Gastroesophageal sphincter (tissue), 3 donors: ENCODE measurements at regions not wholly inside any gene's neighbourhood (a gene's known extent, or its start where the extent isn't known, plus 50 kb on each side); places are given as distances from the start of the nearest gene placed in this dataset.

Source experiments
- CTCF ChIP-seq, 4 experiments: fragments of 200-600 bp in 2 of 4; fragments of 450-650 bp in 2 of 4; sonication (generic) in 1 of 4; IDR thresholded peaks; one replicate each; pipeline ENCODE4 v1.5.1; 2017 to 2019; ENCODE audit warnings: antibody characterized with exemption in 4 of 4, mild to moderate bottlenecking in 2 of 4, moderate library complexity in 2 of 4
- POLR2A ChIP-seq, 2 donors: fragments of 450-650 bp; IDR thresholded peaks; one replicate each; pipeline ENCODE4 v1.6.1; 2017; ENCODE audit warnings: antibody characterized with exemption in 2 of 2, mild to moderate bottlenecking in 2 of 2, moderate library complexity in 1 of 2
- POLR2AphosphoS5 ChIP-seq: sonication (generic); formaldehyde crosslinking; IDR thresholded peaks from one replicate; pipeline ENCODE4 v1.6.1; 2017; ENCODE audit warnings: antibody characterized with exemption

- TF ChIP-seq CTCF (IDR thresholded peaks at IDR 0.05) (no peak), POLR2A (IDR thresholded peaks at IDR 0.05) (no peak), POLR2AphosphoS5 (no peak)
Observed at GRCh38 chr17:77402159-77402731, 261.5 kb downstream of the SEC14L1 start.
